ENCODE measurements at regions not wholly inside any gene's neighbourhood (a gene's known extent, or its start where the extent isn't known, plus 50 kb on each side); places are given as distances from the start of the nearest gene placed in this dataset.
"Not testable (repeated sequence)": the region's sequence is repeated elsewhere in the genome, so short reads cannot be mapped to it uniquely, and the experiment has no call there.

- DNase-seq, result no peak
Measured at GRCh38 chr18:6525604-6526003, 110.9 kb upstream of the L3MBTL4 start.

GRCh38 chr18:6537475-6537874, 122.8 kb upstream of the L3MBTL4 start:
- DNase-seq, result no peak

GRCh38 chr18:6541131-6541679, 126.5 kb upstream of the L3MBTL4 start:
- DNase-seq, result not testable (repeated sequence)

- no peak for DNase-seq
Measured at GRCh38 chr18:6542296-6542695, 127.6 kb upstream of the L3MBTL4 start.

- peak; percentile 46 for DNase-seq
Measured at GRCh38 chr18:6543330-6543908, 128.7 kb upstream of the L3MBTL4 start.

GRCh38 chr18:6546229-6546628, 131.5 kb upstream of the L3MBTL4 start:
- DNase-seq, result no peak

GRCh38 chr18:6547476-6547875, 132.8 kb upstream of the L3MBTL4 start:
- DNase-seq, result no peak

- no peak for DNase-seq
Measured at GRCh38 chr18:6553234-6553900, 138.7 kb upstream of the L3MBTL4 start.

GRCh38 chr18:6557057-6557769, 142.5 kb upstream of the L3MBTL4 start:
- no peak for DNase-seq

- no peak for DNase-seq
Measured at GRCh38 chr18:6557770-6558248, 143.1 kb upstream of the L3MBTL4 start.

- DNase-seq, result no peak
Measured at GRCh38 chr18:6558446-6559156, 143.9 kb upstream of the L3MBTL4 start.

- DNase-seq, result no peak
Measured at GRCh38 chr18:6559296-6559695, 144.6 kb upstream of the L3MBTL4 start.

- DNase-seq, result no peak
Measured at GRCh38 chr18:6561016-6561415, 146.3 kb upstream of the L3MBTL4 start.

GRCh38 chr18:6561420-6561861, 146.7 kb upstream of the L3MBTL4 start:
- DNase-seq, result peak; percentile 42

- peak; percentile 31 for DNase-seq
Measured at GRCh38 chr18:6561862-6562291, 147.2 kb upstream of the L3MBTL4 start.

GRCh38 chr18:6563896-6564295, 149.2 kb upstream of the L3MBTL4 start:
- no peak for DNase-seq

- no peak for DNase-seq
Measured at GRCh38 chr18:6564950-6565814, 150.5 kb upstream of the L3MBTL4 start.

- DNase-seq, result no peak
Measured at GRCh38 chr18:6565815-6566081, 151.0 kb upstream of the L3MBTL4 start.

- no peak for DNase-seq
Measured at GRCh38 chr18:6566338-6566911, 151.7 kb upstream of the L3MBTL4 start.

- no peak for DNase-seq
Measured at GRCh38 chr18:6569813-6570212, 155.1 kb upstream of the L3MBTL4 start.

GRCh38 chr18:6570581-6571238, 156.0 kb upstream of the L3MBTL4 start:
- no peak for DNase-seq
